HL-60 (cell line): ENCODE measurements at regions not wholly inside any gene's neighbourhood (a gene's known extent, or its start where the extent isn't known, plus 50 kb on each side); places are given as distances from the start of the nearest gene placed in this dataset.

Experiments used
- DNase-seq, 2 experiments: peaks; one replicate each; pipeline ENCODE4 v3.0.0-alpha.2; 2010 to 2020; ENCODE audit warnings: low read depth in 1 of 2, low spot score in 1 of 2
- H3K27ac ChIP-seq: fragments of 250-450 bp; sonication (Bioruptor Pico); replicated peaks from 2 replicates; pipeline ENCODE4 v1.5.1; 2020; ENCODE audit warnings: mild to moderate bottlenecking, moderate library complexity
- H3K27me3 ChIP-seq: fragments of 250-450 bp; sonication (Bioruptor Pico); 2 replicates; pipeline ENCODE4 v1.5.1; 2021; ENCODE audit warnings: mild to moderate bottlenecking, moderate library complexity; ENCODE audit not compliant: insufficient read depth, poor library complexity, severe bottlenecking
- H3K4me3 ChIP-seq: replicated peaks from 2 replicates; pipeline ENCODE4 v1.5.1; 2011; ENCODE audit warnings: mild to moderate bottlenecking, control low read depth, low read length; ENCODE audit not compliant: insufficient read depth
- CTCF ChIP-seq: IDR thresholded peaks from one replicate; pipeline ENCODE4 v1.5.1; 2011; ENCODE audit warnings: low read length, control low read depth, inconsistent platforms; ENCODE audit not compliant: insufficient read depth
- GABPA ChIP-seq: IDR thresholded peaks from 2 replicates; pipeline ENCODE4 v1.6.1; 2012; ENCODE audit warnings: low read depth
- POLR2AphosphoS5 ChIP-seq: IDR thresholded peaks from 2 replicates; pipeline ENCODE4 v1.6.1; 2012; ENCODE audit warnings: low read depth
- SPI1 ChIP-seq: IDR thresholded peaks from 2 replicates; pipeline ENCODE4 v1.6.1; 2012; ENCODE audit warnings: low read depth, mild to moderate bottlenecking, borderline replicate concordance
- TF ChIP-seq, protein P1 (sequence below): IDR thresholded peaks from 2 replicates; pipeline ENCODE4 v1.6.1; 2012; ENCODE audit warnings: low read depth; ENCODE audit not compliant: insufficient replicate concordance

- DNase-seq: no peak
- Histone ChIP-seq H3K4me3 (no peak overlapping the region), H3K27ac (no peak overlapping the region), H3K27me3 (no peaks in the 10 kb centered on the region)
- TF ChIP-seq GABPA: no peak
- TF ChIP-seq POLR2AphosphoS5: no peak
Measured at GRCh38 chr3:144413068-144413467, 441.4 kb downstream of the DIPK2A start.

- no peak overlapping the region for H3K27ac ChIP-seq
- H3K27me3 ChIP-seq: no peaks in the 10 kb centered on the region
- H3K4me3 ChIP-seq: no peak overlapping the region
- DNase-seq: no peak
- TF ChIP-seq POLR2AphosphoS5: no peak
- TF ChIP-seq SPI1: no peak
- TF ChIP-seq, protein P1, sequence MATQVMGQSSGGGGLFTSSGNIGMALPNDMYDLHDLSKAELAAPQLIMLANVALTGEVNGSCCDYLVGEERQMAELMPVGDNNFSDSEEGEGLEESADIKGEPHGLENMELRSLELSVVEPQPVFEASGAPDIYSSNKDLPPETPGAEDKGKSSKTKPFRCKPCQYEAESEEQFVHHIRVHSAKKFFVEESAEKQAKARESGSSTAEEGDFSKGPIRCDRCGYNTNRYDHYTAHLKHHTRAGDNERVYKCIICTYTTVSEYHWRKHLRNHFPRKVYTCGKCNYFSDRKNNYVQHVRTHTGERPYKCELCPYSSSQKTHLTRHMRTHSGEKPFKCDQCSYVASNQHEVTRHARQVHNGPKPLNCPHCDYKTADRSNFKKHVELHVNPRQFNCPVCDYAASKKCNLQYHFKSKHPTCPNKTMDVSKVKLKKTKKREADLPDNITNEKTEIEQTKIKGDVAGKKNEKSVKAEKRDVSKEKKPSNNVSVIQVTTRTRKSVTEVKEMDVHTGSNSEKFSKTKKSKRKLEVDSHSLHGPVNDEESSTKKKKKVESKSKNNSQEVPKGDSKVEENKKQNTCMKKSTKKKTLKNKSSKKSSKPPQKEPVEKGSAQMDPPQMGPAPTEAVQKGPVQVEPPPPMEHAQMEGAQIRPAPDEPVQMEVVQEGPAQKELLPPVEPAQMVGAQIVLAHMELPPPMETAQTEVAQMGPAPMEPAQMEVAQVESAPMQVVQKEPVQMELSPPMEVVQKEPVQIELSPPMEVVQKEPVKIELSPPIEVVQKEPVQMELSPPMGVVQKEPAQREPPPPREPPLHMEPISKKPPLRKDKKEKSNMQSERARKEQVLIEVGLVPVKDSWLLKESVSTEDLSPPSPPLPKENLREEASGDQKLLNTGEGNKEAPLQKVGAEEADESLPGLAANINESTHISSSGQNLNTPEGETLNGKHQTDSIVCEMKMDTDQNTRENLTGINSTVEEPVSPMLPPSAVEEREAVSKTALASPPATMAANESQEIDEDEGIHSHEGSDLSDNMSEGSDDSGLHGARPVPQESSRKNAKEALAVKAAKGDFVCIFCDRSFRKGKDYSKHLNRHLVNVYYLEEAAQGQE: no peak
- TF ChIP-seq GABPA: no peak
- TF ChIP-seq CTCF: no peak
Measured at GRCh38 chr3:144415492-144415891, 443.9 kb downstream of the DIPK2A start.

DNA sequence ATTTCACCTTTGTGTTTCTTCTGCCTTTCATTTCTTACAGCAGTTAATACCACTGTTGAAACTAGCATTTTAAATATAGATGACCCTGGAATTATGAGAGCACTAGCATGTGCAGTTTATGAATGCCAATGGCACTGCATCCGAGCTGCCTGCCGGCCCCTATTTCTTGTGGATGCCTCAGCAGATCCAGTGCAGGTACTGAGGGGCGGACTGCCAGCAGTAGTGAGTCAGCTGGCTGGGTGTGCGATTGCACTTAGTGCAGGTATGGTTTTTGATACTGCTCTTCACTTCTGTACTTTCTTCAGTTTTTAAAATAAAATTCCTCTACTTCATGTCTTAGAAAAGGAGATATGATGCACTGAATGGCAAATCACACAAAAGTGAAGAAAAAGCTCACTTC lies 453.0 kb downstream of the DIPK2A start:
- TF ChIP-seq GABPA (no peak), SPI1 (no peak), POLR2AphosphoS5 (no peak), CTCF (no peak)
- TF ChIP-seq, protein P1: no peak
- no peak for DNase-seq
- Histone ChIP-seq H3K4me3 (no peak overlapping the region), H3K27me3 (no peaks in the 10 kb centered on the region), H3K27ac (no peak overlapping the region)

GRCh38 chr3:144426366-144426765 lies 454.7 kb downstream of the DIPK2A start:
- TF ChIP-seq, protein P1: no peak
- TF ChIP-seq GABPA (no peak), SPI1 (no peak), CTCF (no peak), POLR2AphosphoS5 (no peak)

More at GRCh38 chr3:144426366-144426765, 454.7 kb downstream of the DIPK2A start:
- Histone ChIP-seq H3K4me3 (no peak overlapping the region), H3K27me3 (no peaks in the 10 kb centered on the region), H3K27ac (no peak overlapping the region)
- DNase-seq: no peak
